ENCODE measurements at regions not wholly inside any gene's neighbourhood (a gene's known extent, or its start where the extent isn't known, plus 50 kb on each side); places are given as distances from the start of the nearest gene placed in this dataset.

DNA sequence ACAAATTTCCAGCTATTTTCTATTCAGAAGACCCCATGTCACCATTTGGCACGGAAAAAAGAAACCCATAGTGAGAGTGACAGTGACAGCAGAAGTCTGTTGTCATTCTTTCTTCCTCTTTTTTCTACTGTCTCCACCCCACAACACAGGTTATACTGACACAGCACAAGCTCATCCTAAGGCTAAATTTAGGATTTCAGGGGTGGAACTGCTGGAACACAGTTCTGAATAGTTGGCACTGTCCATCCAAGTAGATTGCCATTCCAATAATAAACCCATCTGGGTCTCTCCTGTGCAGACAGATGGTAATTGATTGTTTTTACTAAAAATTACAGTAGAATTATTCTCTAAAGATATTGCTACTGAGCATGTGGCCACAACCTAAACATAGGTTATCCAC is 95.2 kb upstream of the C11orf87 start:
- Histone ChIP-seq H3K27me3 (ENCODE audit: insufficient read depth, low read length, poor library complexity, severe bottlenecking) (no peaks in the 10 kb centered on the region), H3K79me2 (ENCODE audit: insufficient read depth, low read length) (no peaks in the 10 kb centered on the region), H3K9ac (ENCODE audit: low read depth, low read length, poor library complexity, severe bottlenecking) (no peak overlapping the region), H3K4me3 (ENCODE audit: low read length, poor library complexity, severe bottlenecking) (no peak overlapping the region), H3K36me3 (ENCODE audit: insufficient read depth, low read length) (no peaks in the 10 kb centered on the region), H2AFZ (ENCODE audit: low read length) (no peak overlapping the region), H3K9me3 (ENCODE audit: insufficient read depth, low read depth, low read length) (no peaks in the 10 kb centered on the region), H3F3A (ENCODE audit: low read depth) (no peaks in the 10 kb centered on the region), H3K4me2 (ENCODE audit: low read depth, low read length, poor library complexity, severe bottlenecking) (no peak overlapping the region), H3K4me1 (ENCODE audit: insufficient read depth, low read length, poor library complexity, severe bottlenecking) (no peaks in the 10 kb centered on the region), H4K20me1 (ENCODE audit: insufficient read depth, low read length, poor library complexity, severe bottlenecking) (no peaks in the 10 kb centered on the region), H3K9me2 (replicated peaks; ENCODE audit: low read depth, low read length) (no peaks in the 10 kb centered on the region)
- TF ChIP-seq, protein P1, sequence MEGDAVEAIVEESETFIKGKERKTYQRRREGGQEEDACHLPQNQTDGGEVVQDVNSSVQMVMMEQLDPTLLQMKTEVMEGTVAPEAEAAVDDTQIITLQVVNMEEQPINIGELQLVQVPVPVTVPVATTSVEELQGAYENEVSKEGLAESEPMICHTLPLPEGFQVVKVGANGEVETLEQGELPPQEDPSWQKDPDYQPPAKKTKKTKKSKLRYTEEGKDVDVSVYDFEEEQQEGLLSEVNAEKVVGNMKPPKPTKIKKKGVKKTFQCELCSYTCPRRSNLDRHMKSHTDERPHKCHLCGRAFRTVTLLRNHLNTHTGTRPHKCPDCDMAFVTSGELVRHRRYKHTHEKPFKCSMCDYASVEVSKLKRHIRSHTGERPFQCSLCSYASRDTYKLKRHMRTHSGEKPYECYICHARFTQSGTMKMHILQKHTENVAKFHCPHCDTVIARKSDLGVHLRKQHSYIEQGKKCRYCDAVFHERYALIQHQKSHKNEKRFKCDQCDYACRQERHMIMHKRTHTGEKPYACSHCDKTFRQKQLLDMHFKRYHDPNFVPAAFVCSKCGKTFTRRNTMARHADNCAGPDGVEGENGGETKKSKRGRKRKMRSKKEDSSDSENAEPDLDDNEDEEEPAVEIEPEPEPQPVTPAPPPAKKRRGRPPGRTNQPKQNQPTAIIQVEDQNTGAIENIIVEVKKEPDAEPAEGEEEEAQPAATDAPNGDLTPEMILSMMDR (conservative IDR thresholded peaks at IDR 0.05; ENCODE audit: low read length), result no peak
- TF ChIP-seq EZH2phosphoT487 (IDR thresholded peaks at IDR 0.05; ENCODE audit: borderline replicate concordance), result no peak

DNA sequence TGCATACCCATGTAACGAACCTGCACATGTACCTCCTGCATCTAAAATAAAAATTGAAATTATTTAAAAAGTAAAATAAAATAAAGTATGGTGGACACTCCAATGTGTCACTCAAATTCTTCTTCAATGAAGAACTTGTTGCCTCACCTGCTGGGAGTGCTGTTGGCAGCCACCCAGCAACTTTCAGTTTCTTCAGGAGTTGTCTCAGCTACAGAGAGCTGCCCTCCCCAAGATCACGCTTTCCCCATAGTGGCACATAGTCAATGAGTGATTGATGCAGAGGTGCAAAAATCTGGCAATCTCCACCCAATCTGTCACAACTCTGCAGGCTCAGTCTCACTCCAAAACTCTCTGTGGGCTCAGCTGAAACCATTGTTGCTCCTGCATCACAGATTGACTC is 92.3 kb upstream of the C11orf87 start:
- H3K27me3 ChIP-seq (ENCODE audit: insufficient read depth, low read length, poor library complexity, severe bottlenecking), result no peaks in the 10 kb centered on the region
- no peaks in the 10 kb centered on the region for H3K4me1 ChIP-seq (ENCODE audit: insufficient read depth, low read length, poor library complexity, severe bottlenecking)
- H3K9me2 ChIP-seq (replicated peaks; ENCODE audit: low read depth, low read length), result no peaks in the 10 kb centered on the region
- H3K4me3 ChIP-seq (ENCODE audit: low read length, poor library complexity, severe bottlenecking), result no peak overlapping the region
- H3K4me2 ChIP-seq (ENCODE audit: low read depth, low read length, poor library complexity, severe bottlenecking), result no peak overlapping the region
- H2AFZ ChIP-seq (ENCODE audit: low read length), result no peak overlapping the region
- no peak overlapping the region for H3K9ac ChIP-seq (ENCODE audit: low read depth, low read length, poor library complexity, severe bottlenecking)
- H3K9me3 ChIP-seq (ENCODE audit: insufficient read depth, low read depth, low read length), result no peaks in the 10 kb centered on the region
- H3K36me3 ChIP-seq (ENCODE audit: insufficient read depth, low read length), result no peaks in the 10 kb centered on the region
- no peaks in the 10 kb centered on the region for H3F3A ChIP-seq (ENCODE audit: low read depth)
- TF ChIP-seq, protein P1 (conservative IDR thresholded peaks at IDR 0.05; ENCODE audit: low read length), result no peak
- TF ChIP-seq EZH2phosphoT487 (IDR thresholded peaks at IDR 0.05; ENCODE audit: borderline replicate concordance), result no peak
- no peaks in the 10 kb centered on the region for H4K20me1 ChIP-seq (ENCODE audit: insufficient read depth, low read length, poor library complexity, severe bottlenecking)
- no peaks in the 10 kb centered on the region for H3K79me2 ChIP-seq (ENCODE audit: insufficient read depth, low read length)

DNA sequence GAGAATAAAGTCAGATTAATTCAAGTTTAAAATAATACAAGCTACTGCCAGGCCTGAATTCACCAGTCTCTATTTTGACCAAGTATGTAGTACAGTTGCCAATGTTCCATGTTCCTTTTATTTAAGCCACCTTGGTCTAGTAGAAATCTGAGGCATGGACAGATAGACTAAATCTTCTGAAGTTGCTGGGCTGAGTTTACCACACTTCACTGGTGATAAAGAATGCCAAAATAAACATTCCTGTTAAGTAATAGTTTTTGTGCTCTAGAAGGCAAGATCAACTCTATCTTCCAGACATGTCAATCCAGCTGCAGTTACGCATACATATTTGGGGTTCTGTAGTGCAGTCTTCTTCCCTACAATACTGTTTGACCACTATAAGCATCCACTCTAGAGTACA is 83.9 kb upstream of the C11orf87 start:
- no peak overlapping the region for H2AFZ ChIP-seq (ENCODE audit: low read length)
- TF ChIP-seq, protein P1 (conservative IDR thresholded peaks at IDR 0.05; ENCODE audit: low read length), result no peak
- no peak for TF ChIP-seq EZH2phosphoT487 (IDR thresholded peaks at IDR 0.05; ENCODE audit: borderline replicate concordance)
- H3K27me3 ChIP-seq (ENCODE audit: insufficient read depth, low read length, poor library complexity, severe bottlenecking), result no peaks in the 10 kb centered on the region
- H3F3A ChIP-seq (ENCODE audit: low read depth), result no peaks in the 10 kb centered on the region
- H3K79me2 ChIP-seq (ENCODE audit: insufficient read depth, low read length), result no peaks in the 10 kb centered on the region
- H3K9me3 ChIP-seq (ENCODE audit: insufficient read depth, low read depth, low read length), result no peaks in the 10 kb centered on the region
- no peak overlapping the region for H3K9ac ChIP-seq (ENCODE audit: low read depth, low read length, poor library complexity, severe bottlenecking)
- H3K4me2 ChIP-seq (ENCODE audit: low read depth, low read length, poor library complexity, severe bottlenecking), result no peak overlapping the region
- no peaks in the 10 kb centered on the region for H3K36me3 ChIP-seq (ENCODE audit: insufficient read depth, low read length)
- H3K9me2 ChIP-seq (replicated peaks; ENCODE audit: low read depth, low read length), result no peaks in the 10 kb centered on the region
- H4K20me1 ChIP-seq (ENCODE audit: insufficient read depth, low read length, poor library complexity, severe bottlenecking), result no peaks in the 10 kb centered on the region
- no peaks in the 10 kb centered on the region for H3K4me1 ChIP-seq (ENCODE audit: insufficient read depth, low read length, poor library complexity, severe bottlenecking)
- no peak overlapping the region for H3K4me3 ChIP-seq (ENCODE audit: low read length, poor library complexity, severe bottlenecking)
